Head of caudate nucleus (tissue), 42 donors: ENCODE measurements at regions not wholly inside any gene's neighbourhood (a gene's known extent, or its start where the extent isn't known, plus 50 kb on each side); places are given as distances from the start of the nearest gene placed in this dataset.
"Not testable (repeated sequence)": the region's sequence is repeated elsewhere in the genome, so short reads cannot be mapped to it uniquely, and the experiment has no call there.

Source experiments
- DNase-seq, 42 donors: peaks; one replicate each; pipeline versions ENCODE4 v3.0.0 to v3.0.0-alpha.2; 2020 to 2021; ENCODE audit warnings: mixed read lengths in 7 of 42
- intact Hi-C: fragments of 100-400 bp; cut with DNase I; formaldehyde crosslinking; loops from one replicate; pipeline ENCODE4 v1.15.0; 2022

DNA sequence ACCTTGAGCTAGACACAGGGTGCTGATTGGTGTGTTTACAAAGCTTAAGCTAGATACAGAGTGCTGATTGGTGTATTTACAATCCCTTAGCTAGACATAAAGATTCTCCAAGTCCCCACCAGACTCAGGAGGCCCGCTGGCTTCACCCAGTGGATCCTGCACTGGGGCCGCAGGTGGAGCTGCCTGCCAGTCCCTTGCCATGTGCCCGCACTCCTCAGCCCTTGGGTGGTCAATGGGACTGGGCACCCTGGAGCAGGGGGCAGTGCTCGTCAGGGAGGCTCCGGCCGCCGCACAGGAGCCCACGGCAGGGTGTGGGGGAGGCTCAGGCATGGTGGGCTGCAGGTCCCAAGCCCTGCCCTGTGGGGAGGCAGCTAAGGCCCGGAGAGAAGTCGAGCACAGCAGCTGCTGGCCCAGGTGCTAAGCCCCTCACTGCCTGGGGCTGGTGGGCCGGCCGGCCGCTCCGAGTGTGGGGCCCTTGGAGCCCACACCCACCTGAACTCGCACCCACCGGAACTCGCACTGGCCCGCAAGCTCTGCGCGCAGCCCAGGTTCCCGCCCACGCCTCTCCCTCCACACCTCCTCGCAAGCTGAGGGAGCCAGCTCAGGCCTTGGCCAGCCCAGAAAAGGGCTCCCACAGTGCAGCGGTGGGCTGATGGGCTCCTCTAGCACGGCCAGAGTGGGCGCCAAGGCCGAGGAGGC, 169.1 kb upstream of the ARSJ start:
- DNase-seq, intact Hi-C loops: not testable (repeated sequence)

DNA sequence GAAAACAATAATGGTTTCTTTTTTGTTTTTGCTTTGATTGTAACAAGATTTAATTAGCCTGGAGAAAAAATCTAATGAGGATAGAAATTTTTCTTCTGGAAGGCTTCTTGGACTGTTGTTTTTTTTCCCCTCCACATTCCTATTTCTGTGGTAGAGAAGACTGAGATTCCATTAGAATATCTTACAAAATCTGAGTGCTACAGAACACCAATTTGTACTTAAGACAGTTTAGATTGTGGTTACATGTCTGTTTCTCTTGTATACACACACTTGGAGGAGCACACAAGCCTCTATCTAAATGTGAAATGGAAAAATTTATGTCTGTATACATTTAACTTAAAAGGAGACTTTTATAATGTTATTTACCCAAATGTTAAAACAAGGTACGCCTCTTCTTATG, 176.9 kb upstream of the ARSJ start:
- DNase-seq, result no peak
- intact Hi-C loops, result no loop called here

GRCh38 chr4:114161809-114162208, 182.4 kb upstream of the ARSJ start:
- intact Hi-C loops, result no loop called here
- no peak for DNase-seq

GRCh38 chr4:114163051-114163450, 183.6 kb upstream of the ARSJ start:
- intact Hi-C loops, result no loop called here
- no peak for DNase-seq

- DNase-seq, result no peak
- intact Hi-C loops, result no loop called here
Observed at GRCh38 chr4:114173968-114174367, 194.5 kb upstream of the ARSJ start.

GRCh38 chr4:114177628-114178027, 198.2 kb upstream of the ARSJ start:
- no peak for DNase-seq
- intact Hi-C loops, result no loop called here

GRCh38 chr4:114178392-114178791, 198.9 kb upstream of the ARSJ start:
- intact Hi-C loops, result no loop called here
- no peak for DNase-seq

DNA sequence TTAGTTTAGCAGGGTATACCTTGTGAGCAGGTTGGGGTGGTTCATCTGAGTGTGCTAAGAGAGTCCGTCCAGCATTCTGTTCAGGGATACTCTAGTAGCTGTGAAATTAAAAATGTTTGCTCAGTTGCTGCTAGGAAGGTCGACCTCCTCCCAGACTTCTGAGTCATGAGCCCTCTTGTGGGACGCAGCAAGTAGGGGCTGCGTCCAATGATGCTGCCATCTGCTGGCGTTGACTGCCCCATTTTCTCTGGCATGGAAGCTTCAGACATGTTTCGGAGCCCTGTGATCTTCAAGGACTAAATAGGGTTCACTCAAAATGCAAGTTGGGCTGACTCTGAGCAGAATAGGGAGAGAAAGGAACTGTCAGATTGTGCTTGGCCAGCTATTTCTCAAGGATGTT, 201.0 kb upstream of the ARSJ start:
- peak in 39 of 42 donors; percentile 6 to 71 (median 33) for DNase-seq
- intact Hi-C loops, result no loop called here

- DNase-seq, result peak in 21 of 42 donors; percentile 2 to 57 (median 29)
- intact Hi-C loops, result no loop called here
Observed at GRCh38 chr4:114184901-114185300, 205.5 kb upstream of the ARSJ start.

DNA sequence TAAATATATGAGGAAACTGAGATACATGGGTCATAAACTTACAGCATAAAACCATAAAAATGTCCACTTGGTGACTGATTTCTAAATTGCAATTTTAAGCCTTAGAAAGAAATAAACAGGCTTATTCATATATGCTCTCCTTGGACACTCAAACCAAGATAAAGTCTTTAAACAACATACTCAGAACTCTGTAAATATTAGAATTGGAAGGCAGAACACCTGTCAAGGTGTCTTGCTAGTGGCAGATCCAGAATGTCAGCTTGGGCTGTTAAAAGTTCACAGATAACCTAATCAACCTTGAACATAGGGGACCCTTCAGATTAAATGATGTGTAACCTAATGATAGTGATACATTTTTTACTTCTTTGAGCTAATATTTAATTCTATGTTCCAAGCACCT, 208.1 kb upstream of the ARSJ start:
- intact Hi-C loops, result no loop called here

DNA sequence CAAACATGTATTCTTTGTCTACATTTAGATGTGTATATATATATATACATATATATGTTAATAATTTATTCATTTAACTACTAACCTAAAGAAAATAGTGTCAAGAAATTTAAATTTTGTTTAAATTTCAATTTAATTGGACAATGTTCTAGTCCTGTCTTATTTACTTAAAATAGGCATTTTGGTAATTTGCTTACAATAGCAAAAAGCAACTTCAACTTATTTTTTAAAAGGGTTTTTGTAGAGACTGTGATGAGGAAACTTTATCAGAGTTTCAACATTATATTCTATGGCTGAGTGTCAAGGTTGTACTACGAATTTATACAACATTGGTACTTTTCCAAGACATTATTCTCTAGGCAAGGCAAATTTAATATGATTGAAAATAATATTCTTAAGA, 212.0 kb upstream of the ARSJ start:
- DNase-seq, result no peak
- intact Hi-C loops, result no loop called here

More for the DNA sequence above, 208.1 kb upstream of the ARSJ start:
- no peak for DNase-seq

- intact Hi-C loops, result no loop called here
- no peak for DNase-seq
Observed at GRCh38 chr4:114192854-114193253, 213.4 kb upstream of the ARSJ start.

DNA sequence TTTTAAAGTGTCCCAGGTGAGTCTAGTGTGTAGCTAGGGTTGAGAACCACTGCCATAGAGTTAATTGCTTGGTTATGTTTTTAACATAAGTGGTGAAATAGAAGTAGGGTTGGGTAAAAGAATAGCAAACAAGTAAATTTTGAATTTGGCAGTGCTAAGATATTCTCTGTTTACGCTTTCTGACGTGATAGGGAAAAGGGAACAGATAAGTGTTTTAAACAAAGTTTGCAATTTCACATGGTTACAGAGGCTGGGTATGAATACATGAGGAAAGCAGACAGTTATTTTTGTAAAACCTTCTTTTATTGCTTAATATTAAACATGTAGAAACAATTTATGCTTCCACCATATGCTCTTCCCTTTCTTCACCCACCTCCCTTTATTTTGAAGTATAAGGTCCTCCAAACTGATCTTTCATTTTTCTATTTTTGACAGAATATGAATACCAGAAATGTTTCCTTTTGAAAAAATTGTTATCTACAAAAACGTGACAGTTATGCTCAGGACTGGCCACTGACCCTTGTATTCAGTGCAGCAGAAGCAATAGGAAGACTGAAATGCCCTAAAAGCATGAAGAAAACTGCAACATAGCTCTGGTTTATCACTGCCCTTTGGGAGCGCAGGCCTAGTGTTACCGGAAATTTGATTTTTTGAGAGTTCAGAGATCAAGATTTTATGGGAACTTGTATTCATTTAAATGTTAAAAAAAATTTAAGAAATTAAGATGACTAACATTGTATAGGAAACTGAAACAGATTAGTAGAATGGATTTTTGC, 214.4 kb upstream of the ARSJ start:
- intact Hi-C loops, result no loop called here
- DNase-seq, result no peak

DNA sequence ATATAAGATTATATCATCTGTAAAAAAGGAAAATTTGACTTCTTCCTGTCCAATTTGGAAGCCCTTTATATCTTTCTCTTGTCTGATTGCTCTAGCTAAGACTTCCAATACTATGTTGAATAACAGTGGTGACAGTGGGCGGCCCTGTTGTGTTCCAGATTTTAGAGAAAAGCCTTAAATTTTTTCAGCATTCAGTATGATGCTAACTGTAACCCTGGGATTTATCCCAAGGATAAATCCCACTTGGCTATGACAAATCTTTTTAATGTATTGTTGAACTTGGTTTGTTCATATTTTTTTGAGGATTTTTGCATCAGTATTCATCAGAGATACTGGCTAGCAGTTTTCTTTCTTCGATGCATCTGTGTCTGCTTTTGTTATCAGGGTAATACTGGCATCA, 217.2 kb upstream of the ARSJ start:
- intact Hi-C loops, result no loop called here
- DNase-seq, result no peak

DNA sequence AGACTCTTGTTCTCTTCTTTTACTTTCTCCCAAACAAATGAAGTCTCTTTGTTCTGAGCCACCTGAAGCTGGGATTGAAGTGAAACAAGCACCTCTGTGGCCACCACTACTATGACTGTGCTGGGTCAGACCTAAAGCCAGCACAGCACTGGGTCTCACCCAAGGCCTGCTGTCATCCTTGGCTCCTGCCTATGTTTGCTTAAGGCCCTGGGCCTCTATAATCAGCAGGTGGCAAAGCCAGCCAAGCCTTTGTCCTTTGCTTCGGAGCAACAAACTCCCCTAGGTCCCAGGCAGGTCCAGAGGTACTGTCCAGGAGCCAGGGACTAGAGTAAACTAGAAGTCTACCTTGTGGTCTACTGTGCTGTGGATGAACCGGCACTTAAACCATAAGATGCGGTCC, 220.6 kb upstream of the ARSJ start:
- intact Hi-C loops, result no loop called here

GRCh38 chr4:114205261-114205660, 225.8 kb upstream of the ARSJ start:
- DNase-seq, result no peak
- intact Hi-C loops, result no loop called here

More for the DNA sequence above, 220.6 kb upstream of the ARSJ start:
- DNase-seq, result no peak

GRCh38 chr4:114208574-114209151, 229.2 kb upstream of the ARSJ start:
- intact Hi-C loops, result no loop called here
- no peak for DNase-seq

DNA sequence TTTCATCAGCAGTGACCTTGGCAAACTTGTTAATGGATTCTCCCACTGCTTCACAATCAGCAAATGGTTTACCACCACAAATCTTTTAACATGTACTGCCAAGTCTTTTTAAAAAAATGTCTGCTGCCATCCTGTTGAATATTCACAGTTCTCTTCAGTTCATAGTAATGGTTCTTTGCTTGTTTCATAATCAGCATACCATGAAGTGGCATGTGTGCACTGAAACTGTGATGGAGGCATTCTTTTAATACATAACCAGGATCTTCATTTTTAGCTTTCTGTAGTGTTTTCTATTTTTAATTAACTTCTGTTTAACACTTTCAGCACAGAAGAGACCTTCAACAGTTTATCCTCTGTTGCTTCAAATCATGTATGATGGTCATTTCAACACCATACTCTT, 230.1 kb upstream of the ARSJ start:
- intact Hi-C loops, result no loop called here
- DNase-seq, result no peak

- intact Hi-C loops, result no loop called here
- DNase-seq, result no peak
Observed at GRCh38 chr4:114211556-114211955, 232.1 kb upstream of the ARSJ start.

- intact Hi-C loops, result no loop called here
Observed at GRCh38 chr4:114217150-114217817, 237.8 kb upstream of the ARSJ start.

More at GRCh38 chr4:114217150-114217817, 237.8 kb upstream of the ARSJ start:
- no peak for DNase-seq
